Stimulated activated CD4-positive, alpha-beta T cell treated with anti-CD3 and anti-CD28 coated beads, Interleukin-4, amount 100 ng/mL, for 1 hour (primary cell): ENCODE measurements at regions not wholly inside any gene's neighbourhood (a gene's known extent, or its start where the extent isn't known, plus 50 kb on each side); places are given as distances from the start of the nearest gene placed in this dataset.
"Not testable (repeated sequence)": the region's sequence is repeated elsewhere in the genome, so short reads cannot be mapped to it uniquely, and the experiment has no call there.

Experiments used
- DNase-seq: peaks from one replicate; pipeline ENCODE4 v3.0.0-alpha.2; 2020

DNA sequence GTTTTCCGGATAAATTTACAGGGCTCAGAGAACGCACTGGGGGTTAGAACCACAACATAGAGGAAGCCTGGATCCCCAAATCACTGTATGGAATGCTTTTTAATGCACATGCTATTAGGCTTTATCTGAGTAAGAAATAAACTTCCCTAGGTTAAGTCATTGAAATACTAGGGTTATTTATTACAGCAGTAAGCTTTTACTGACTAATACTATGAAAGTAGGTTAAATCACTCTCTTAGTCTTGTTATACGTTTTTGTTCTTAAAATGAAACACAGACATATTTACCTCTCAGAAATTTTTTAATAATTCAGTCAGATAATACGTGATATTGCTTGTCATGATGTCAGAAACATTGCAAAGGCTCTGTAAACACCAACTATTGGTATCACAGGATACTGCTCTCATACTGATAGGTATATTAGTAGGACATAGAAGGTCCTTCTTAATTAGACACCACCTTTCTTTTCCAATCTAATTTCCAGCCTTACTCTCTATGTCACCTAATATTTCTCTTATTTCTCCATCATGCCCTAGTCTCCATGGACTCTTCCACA lies 162.7 kb upstream of the NYAP2 start:
- no peak for DNase-seq

DNA sequence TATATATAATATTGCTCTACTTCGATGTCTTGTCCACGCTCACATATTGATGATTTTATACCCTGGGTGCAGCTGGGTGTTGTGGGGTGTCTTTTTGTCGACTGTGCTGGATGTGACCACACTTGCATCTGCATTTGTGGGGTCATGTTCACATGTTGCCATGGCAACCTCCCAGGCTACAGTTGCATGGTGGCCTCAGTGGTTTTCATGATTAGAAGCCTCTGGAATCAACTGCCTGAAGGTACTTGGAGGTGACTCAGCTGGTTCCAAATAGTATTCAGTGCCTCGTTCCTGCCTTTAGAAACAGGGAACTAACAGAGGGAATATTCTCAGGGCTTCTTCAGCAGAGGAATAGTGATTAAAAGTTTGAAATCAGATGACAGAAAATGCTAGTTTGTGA lies 166.3 kb upstream of the NYAP2 start:
- DNase-seq, result no peak

DNA sequence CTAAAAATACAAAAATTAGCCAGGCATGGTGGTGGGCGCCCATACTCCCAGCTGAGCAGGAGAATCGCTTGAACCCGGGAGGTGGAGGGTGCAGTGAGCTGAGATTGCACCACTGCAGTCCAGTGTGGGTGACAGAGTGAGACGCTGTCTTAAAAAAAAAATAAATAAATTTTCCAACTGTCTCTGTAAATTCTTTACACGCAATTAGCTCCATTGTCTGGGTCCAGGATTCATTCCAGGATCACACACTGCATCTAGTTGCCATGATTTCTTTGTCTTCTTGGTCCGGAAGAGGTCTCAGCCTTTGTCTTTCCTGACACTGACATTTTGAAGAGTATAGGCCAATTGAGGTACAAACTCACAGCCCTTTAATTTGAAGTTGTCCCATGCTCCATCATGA lies 167.6 kb upstream of the NYAP2 start:
- DNase-seq, result no peak

DNA sequence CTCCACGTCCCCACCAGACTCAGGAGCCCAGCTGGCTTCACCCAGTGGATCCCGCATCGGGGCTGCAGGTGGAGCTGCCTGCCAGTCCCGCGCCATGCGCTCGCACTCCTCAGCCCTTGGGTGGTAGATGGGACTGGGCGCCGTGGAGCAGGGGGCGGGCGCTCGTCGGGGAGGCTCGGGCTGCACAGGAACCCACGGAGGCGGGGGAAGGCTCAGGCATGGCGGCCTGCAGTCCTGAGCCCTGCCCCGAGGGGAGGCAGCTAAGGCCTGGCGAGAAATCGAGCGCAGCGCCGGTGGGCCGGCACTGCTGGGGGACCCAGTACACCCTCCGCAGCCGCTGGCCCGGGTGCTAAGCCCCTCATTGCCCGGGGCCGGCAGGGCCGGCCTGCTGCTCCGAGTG lies 170.2 kb upstream of the NYAP2 start:
- DNase-seq, result not testable (repeated sequence)

DNA sequence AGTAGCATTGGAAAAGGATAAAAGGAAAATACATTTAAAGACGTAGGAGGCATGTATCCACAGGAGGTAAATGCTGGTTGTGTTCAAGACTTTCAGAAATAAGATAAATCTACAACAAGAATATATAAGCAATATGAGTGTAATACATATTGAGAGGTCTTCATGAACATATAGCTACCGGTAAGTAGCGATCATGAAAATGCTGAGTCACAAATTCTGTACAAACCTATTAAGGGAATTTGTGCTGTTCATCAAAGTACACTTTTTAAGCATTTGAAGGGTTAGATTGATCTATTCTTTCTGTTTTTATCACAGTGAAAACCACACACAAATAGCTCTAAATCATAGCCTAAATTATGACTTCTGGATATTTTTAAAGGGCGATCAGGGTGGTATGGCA lies 173.1 kb upstream of the NYAP2 start:
- DNase-seq, result no peak

DNA sequence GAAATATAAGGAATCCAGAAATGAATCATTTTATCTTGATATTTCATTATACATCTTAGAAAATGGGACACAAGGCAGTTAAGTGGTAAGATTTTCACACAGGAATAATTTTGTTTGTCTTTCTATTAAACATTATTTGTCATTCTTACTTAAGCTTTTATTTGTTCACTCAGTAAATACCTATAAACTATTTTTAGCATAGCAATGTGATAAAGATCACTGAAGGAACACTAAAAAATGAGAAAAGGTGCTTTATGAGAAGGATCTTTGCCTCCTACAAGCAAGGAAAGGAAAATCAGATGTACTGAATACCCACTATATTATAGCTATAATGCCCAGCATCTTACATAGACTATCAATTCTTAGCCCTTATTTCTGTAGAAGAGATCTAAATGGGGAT lies 176.2 kb upstream of the NYAP2 start:
- DNase-seq, result no peak

DNA sequence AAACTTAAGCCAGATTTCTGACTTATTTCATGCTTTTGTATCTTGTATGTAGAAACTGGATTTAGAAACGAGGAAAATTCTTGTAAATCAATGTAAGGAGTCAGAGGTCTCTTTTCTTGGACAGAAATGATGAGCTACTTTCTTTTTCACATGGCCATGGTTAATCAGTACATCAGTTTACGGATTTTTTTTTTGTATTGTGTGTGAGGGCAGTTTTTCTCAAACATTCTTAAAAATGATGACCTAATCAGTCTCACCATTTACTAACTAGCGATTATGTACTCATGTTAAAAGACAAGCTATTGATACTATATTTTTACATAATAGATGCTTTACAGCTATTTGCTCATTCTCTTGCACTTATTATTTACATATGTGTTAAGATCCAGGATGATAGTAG lies 165.2 kb upstream of the DOCK10 start:
- DNase-seq, result no peak

DNA sequence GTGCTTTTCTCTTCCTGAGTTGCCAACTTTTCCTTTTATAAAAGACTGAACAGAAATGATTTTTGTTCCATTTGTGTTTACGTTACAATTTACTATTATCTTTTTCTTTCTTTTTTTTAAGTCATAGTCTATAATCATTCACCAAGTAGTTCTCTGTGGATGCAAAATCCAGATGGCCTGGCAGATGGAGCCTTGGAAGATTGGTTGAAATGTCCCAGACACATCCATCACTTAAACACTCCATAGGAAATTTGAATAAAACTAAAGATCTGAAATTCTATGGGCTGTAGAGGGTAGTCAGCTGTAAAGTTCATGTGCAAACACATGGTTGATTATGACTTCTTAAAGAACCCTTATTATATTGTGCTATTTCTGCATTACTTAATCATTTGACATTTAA lies 164.8 kb upstream of the DOCK10 start:
- DNase-seq, result no peak

DNA sequence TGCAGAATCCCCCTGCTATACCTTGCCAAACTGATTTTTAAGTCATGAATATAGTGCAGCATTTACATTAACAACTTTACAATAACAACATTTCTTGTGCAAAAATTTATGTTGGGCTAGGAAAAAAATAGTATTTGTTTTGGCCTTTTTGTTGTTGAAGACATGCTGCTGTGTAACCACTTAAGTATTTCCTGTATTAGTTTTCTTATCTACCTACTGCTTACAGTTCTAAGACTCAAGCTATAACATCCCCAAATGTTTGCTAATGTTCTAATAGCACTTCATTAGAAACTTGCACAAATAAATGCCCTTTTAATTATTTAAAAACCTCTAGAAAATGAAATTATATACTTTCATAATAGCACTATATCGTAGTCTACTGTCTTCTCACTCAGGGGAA lies 154.3 kb upstream of the DOCK10 start:
- DNase-seq, result no peak

DNA sequence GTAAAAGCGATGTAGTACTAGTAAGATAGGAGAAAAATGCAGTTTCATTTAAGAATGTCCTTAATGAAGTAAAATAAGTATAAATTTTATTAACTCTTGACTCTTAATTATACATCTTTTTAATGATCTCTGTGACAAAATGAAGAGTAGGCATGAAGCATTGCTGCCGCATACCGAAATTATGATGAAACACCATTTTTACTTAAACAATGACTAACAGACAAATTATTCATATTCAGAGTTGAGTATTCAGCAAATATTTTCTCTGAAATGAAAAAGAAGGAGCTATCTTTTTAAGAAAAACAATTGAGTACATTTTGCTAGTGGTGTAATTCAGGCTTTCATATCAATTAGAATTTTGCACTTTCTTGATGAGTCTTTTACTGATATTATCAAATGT lies 150.6 kb upstream of the DOCK10 start:
- no peak for DNase-seq

DNA sequence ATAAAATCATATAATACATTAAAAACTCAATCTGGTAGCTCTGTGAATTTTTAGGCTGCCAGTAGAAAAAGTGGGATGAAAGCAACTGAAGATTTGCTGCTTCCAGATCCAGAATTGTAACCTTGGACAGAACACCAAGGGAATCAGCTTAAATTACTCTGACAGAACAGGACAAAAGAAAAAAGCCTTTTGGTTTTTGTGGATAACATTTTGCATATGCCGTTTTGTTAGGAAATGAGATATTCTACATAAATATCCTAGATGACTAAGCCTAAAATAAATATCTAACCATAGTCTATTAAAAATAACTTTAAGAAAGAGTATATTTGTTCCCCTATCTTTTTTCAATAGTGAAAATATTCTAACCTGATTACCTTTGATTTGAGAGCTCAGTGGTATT lies 148.7 kb upstream of the DOCK10 start:
- no peak for DNase-seq

DNA sequence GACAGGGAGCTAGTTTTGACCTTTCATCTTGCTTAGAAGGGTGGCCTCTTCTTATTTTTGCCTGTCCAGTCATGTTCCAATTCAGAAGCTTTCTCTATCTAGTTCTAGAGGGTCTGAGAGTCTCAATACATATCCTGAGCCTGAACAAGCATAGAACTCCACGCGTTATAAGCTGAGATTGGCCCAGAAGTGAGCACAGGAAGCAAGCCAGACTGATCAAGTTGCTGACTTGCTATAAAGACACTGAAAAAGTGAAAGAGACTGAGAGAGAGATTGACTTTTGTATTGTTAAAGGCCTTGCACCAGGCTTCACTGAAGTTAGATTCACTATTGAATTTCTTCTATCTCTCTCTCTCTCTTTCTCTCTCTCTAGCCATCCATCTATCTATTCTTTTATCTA lies 142.7 kb upstream of the DOCK10 start:
- DNase-seq, result no peak

DNA sequence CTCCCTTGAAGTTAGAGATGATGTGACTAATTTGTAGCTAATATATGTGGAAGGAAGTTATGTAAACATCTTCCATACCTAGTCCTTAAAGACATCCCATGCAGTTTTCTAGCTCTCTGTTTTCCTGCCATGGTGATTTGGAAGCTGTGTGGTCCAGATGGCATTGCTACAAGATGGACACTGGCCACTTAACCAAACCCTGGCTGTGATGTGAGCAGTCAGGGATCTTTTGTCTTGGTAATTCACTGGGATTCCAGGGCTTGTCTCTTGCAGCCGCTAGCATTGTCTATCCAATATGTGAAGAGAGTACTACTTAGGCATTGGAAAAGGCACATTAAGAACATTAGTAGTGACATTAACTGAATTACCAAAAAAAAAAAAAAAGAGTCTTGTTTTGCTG lies 139.9 kb upstream of the DOCK10 start:
- no peak for DNase-seq

DNA sequence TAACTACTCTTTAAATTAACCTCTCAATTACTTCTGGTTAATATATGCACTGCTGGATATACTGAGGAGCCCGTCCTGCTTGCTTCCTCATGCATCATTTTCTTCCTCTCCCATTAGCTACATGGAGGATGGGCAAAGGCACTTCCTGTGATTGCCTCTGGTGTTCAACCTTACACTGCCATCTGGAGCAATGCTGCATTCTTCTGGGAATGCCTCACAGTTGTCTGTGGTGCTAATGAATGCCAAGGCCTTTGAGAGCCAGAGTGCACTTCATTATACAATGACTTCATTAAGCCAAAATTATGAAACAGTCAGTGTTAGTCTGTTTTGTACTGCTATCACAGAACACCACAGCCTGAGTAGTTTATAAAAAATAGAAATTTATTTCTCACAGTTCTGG lies 134.8 kb upstream of the DOCK10 start:
- no peak for DNase-seq

DNA sequence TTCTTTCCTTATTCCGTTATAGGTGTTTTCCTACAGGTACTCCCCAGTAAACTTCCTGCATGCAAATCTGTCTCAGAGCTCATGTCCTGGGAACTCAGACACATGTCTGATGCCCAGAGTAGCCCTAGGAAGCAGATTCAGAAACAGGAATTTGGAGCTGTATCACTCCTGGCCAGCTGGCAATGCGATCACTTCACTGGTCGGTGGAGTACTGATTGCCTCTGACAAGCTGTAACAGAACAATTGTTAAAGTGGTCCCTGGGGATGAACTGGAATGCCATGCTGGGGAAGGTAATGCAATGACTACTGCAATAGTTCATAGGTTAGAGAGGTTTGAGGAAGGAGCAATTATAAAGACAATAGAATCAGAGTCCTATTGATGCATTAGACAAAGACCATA lies 131.6 kb upstream of the DOCK10 start:
- no peak for DNase-seq

DNA sequence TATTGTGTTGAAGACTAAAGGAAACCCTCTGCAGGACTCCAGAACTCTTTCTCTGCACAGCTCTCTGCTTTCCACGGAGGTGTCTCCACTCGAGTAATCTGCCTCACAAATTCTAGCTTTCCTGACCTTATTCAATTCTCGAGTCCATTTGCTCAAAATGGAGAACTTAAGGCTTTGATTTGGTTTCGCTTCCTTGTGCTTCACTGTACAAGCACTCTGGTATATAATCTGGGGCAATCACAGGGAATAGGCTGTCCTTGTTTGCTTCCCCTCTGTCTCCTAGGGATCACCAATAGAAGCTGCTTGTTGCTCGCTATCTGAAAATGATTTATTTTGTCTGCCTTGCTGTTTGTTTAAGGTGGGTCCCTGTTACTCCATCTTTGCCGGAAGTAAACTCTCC lies 129.1 kb upstream of the DOCK10 start:
- no peak for DNase-seq

DNA sequence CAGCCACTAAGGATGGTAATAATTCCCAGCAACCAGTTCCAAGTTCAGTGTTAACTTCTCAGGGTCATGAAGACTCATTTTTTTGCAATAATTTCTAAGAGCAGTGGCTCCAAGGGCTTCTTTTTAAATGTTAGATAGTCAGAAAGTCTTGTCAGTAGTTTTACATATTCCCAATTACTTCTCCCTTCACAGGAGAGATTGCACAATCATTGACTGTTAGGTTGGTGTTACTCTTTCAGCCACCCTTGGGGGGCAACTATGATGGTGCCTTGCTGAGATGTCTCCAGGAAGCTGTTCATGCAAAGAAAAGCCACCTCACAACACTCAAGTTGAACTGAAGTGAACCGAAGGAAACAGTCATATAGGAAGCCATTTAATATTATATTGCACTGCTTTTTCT lies 127.9 kb upstream of the DOCK10 start:
- DNase-seq, result no peak

DNA sequence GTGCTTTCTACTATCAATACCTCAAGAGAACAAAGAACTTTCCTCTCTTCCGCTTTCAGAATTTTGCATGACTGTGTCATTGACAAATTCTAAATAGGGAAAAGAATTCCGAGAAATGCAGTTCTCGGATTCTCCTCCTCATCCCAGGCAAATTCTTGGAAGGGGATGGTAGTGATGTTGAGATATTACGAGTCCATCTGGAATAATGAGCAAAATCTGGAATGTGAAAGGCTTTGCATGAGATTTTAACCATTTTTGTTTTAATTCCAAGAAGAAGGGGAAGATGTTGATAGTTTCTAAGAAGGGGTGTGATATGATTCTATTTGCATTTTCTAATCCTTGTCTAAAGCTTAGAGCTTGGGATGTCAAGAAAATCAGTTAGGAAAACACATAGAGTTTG lies 127.1 kb upstream of the DOCK10 start:
- DNase-seq, result no peak

DNA sequence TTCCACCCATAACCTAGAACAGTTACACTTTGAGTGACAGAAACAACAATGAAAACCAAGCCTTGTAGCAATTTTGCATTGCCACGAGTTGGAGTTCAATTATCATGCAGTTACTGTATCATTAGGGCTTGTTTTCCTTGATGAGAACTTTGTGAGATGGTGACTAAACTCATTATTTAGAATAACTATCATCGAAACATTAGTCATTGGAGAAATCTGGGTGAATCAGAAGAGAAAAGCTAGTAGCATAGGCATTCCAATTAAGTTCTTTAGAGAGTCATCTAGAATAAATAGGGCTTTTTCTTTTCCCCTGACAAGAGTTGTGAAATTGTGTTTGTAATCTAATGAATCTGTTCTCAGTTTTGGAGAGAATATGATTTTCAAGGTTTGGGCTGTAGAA lies 122.8 kb upstream of the DOCK10 start:
- no peak for DNase-seq

DNA sequence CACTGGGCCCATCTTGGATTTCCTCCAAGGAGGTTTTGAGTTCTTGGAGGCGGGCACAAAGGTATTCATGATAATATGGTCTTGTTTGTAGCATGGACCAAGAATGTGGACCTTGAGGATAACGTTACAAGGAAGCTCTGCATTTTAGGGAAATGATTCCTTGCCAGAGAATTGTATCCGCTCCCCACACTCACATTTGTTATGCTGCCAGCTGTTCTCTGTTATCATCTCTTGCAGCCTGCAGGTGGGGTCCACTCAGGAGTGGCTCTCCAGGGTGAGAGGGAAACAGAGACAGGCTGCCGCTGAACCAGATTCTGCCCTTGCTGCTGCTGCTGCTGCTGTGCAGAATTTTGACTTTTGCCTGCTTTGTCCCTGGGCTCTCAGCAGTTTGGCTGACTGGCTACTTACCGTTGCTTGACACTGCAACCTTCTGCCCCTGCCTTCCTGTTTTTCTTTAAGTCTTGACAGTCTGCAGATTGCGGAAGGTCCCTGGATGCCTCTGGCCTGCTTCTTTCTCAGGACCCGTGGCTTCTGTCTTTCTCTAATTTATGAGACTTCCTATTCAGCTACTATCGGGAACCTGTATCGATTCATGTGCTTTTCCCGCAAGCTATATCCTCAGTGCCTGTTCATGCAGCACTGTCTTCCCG lies 122.3 kb upstream of the DOCK10 start:
- DNase-seq, result no peak

DNA sequence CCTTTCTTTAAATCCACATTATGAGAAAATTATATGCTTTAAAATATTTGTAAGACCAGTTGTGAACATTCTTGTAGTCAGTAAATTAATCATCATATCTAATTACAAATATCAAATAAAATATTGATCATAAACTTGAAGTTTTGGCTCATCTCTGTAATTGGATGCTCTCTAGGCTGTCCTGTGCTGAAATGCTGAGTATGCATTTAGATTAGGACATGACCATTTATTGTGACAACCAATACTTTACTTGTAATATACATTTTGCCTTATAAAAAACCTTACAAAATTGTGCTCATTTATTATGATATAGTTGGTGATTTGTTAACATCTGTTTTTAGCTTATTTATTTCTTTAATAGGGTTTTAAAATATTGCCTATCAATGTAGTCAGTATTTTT lies 116.1 kb upstream of the DOCK10 start:
- DNase-seq, result no peak

DNA sequence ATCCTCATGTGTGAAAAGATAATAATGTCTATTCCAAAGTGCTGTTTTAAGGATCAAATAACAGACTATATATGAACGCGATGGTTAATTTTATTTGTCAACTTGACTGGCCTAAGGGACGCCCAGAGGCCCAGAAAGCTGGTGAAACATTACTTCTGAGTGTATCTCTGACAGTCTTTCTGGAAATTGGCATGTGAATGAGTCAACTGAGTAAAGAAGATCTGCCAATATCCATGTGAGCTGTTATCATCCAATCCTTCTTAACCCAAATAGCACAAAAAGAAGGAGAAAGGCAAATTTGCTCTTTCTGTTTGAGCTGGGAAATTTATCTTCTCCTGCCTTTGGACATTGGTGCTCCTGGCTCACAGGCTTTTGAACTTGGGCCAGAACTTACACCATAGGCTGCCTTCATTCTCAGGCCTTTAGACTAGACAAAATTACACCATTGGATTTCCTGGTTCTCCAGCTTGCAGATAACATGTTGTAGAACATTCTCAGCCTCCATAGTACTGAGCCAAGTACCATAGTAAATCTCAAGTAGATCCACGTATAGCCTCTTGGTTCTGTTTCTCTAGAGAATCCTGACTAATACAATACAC lies 114.7 kb upstream of the DOCK10 start:
- DNase-seq, result no peak

DNA sequence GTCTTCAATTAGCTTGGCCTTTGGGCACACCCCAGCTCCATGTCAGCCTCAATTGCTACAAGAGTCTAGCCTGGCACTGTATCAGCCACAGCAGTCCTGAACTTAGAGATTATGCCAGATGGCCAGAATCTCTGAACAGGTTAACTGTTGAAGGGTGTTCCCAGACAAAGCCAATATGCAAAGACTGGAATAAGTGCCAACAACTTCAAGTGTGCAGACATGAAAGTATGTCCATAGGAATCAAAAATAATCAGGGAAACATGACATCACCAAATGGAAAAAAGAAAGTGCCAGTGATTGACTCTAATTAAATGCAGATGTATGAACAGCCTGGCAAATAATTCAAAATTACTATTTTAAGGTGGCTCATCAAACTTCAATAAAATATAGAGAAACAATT lies 98.5 kb upstream of the DOCK10 start:
- DNase-seq, result no peak

DNA sequence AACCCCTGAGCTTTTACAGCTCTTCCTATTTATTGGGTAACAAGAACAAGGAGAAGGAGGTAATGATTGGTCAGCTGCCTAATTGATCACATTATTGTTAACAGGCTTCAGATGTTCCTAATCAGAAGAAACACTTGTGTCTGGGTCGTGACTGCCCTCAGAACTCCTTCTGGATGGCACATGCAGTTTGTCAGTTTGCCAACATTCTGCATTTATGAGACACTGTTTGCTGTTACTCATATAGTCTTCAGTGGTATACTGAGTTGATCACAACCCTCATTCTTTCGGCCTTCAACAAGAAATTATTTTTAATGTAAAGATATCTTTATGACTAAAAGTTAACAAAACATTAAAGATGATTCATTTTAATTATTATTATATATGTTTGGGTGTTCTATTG lies 95.7 kb upstream of the DOCK10 start:
- no peak for DNase-seq

DNA sequence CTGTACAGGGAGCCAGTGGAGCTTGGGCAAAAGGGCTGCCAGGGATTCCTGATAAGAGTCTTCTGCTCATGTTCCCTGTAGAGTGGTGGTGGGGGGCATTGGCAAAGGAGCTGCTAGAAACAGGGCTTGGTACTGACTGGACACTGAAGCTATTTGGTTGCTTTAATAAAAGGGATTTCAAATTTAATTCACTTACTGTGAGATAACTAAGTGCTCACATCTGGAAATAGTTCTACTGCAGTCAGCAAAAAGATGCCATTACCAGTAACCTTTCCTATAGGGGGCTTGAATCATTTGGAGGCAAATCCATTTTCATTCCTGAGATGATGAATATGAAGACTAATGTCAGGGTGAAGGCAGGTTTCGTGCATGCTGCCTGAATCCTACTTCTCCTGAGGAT lies 94.3 kb upstream of the DOCK10 start:
- no peak for DNase-seq
